ENCODE measurements at regions not wholly inside any gene's neighbourhood (a gene's known extent, or its start where the extent isn't known, plus 50 kb on each side); places are given as distances from the start of the nearest gene placed in this dataset.

DNA sequence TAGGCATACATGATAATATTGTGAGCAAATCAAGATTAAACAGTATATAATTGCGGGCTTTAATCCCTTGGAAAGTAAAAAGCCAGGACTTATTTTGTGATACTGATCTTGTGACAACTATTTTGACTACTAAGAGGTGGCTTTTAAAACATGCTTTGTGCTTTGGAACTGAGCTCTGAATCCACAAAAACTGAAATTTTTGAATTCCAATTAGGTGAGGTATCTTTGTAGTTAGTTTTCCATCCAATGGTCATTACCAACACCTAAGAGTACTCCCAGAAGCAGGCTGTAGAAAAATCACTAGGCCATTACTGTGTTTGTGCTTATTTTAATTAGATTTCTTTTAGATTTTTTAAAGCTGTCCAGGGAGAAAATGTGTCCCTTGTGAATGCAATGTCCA lies 559.5 kb upstream of the WWC1 start:
- Histone ChIP-seq H4K20me1 (ENCODE audit: insufficient read depth) (no peaks in the 10 kb centered on the region), H3K36me3 (ENCODE audit: insufficient read depth, low read length) (no peaks in the 10 kb centered on the region), H3K79me2 (replicated peaks; ENCODE audit: insufficient read depth, low read length) (no peaks in the 10 kb centered on the region), H3F3A (ENCODE audit: insufficient read depth, low read length, poor library complexity, severe bottlenecking) (no peaks in the 10 kb centered on the region), H2AFZ (ENCODE audit: low read depth, low read length) (no peak overlapping the region), H3K27ac (ENCODE audit: low read length) (no peak overlapping the region), H3K27me3 (ENCODE audit: insufficient read depth, low read depth, low read length) (no peaks in the 10 kb centered on the region), H3K9me2 (ENCODE audit: insufficient read depth, low read length) (no peaks in the 10 kb centered on the region), H3K4me3 (ENCODE audit: low read length) (no peak overlapping the region), H3K9me3 (ENCODE audit: low read length) (no peaks in the 10 kb centered on the region), H3K4me2 (ENCODE audit: low read length) (no peak overlapping the region), H3K9ac (ENCODE audit: low read length) (no peak overlapping the region)
- TF ChIP-seq, protein P1, sequence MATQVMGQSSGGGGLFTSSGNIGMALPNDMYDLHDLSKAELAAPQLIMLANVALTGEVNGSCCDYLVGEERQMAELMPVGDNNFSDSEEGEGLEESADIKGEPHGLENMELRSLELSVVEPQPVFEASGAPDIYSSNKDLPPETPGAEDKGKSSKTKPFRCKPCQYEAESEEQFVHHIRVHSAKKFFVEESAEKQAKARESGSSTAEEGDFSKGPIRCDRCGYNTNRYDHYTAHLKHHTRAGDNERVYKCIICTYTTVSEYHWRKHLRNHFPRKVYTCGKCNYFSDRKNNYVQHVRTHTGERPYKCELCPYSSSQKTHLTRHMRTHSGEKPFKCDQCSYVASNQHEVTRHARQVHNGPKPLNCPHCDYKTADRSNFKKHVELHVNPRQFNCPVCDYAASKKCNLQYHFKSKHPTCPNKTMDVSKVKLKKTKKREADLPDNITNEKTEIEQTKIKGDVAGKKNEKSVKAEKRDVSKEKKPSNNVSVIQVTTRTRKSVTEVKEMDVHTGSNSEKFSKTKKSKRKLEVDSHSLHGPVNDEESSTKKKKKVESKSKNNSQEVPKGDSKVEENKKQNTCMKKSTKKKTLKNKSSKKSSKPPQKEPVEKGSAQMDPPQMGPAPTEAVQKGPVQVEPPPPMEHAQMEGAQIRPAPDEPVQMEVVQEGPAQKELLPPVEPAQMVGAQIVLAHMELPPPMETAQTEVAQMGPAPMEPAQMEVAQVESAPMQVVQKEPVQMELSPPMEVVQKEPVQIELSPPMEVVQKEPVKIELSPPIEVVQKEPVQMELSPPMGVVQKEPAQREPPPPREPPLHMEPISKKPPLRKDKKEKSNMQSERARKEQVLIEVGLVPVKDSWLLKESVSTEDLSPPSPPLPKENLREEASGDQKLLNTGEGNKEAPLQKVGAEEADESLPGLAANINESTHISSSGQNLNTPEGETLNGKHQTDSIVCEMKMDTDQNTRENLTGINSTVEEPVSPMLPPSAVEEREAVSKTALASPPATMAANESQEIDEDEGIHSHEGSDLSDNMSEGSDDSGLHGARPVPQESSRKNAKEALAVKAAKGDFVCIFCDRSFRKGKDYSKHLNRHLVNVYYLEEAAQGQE (IDR thresholded peaks at IDR 0.05; ENCODE audit: borderline replicate concordance): no peak
- TF ChIP-seq, protein P2, sequence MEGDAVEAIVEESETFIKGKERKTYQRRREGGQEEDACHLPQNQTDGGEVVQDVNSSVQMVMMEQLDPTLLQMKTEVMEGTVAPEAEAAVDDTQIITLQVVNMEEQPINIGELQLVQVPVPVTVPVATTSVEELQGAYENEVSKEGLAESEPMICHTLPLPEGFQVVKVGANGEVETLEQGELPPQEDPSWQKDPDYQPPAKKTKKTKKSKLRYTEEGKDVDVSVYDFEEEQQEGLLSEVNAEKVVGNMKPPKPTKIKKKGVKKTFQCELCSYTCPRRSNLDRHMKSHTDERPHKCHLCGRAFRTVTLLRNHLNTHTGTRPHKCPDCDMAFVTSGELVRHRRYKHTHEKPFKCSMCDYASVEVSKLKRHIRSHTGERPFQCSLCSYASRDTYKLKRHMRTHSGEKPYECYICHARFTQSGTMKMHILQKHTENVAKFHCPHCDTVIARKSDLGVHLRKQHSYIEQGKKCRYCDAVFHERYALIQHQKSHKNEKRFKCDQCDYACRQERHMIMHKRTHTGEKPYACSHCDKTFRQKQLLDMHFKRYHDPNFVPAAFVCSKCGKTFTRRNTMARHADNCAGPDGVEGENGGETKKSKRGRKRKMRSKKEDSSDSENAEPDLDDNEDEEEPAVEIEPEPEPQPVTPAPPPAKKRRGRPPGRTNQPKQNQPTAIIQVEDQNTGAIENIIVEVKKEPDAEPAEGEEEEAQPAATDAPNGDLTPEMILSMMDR (IDR thresholded peaks at IDR 0.05; ENCODE audit: poor library complexity, severe bottlenecking): no peak
- TF ChIP-seq SMC3 (conservative IDR thresholded peaks at IDR 0.05; ENCODE audit: poor library complexity) (no peak), POLR2AphosphoS5 (IDR thresholded peaks at IDR 0.05) (no peak), EP300 (conservative IDR thresholded peaks at IDR 0.05; ENCODE audit: poor library complexity, severe bottlenecking) (no peak), MXI1 (conservative IDR thresholded peaks at IDR 0.05; ENCODE audit: poor library complexity, severe bottlenecking) (no peak), RAD21 (conservative IDR thresholded peaks at IDR 0.05) (no peak), TAF1 (IDR thresholded peaks at IDR 0.05; ENCODE audit: low read depth) (no peak), EZH2 (IDR thresholded peaks at IDR 0.05; ENCODE audit: borderline replicate concordance, insufficient read depth, low read length, poor library complexity, severe bottlenecking) (no peak)

DNA sequence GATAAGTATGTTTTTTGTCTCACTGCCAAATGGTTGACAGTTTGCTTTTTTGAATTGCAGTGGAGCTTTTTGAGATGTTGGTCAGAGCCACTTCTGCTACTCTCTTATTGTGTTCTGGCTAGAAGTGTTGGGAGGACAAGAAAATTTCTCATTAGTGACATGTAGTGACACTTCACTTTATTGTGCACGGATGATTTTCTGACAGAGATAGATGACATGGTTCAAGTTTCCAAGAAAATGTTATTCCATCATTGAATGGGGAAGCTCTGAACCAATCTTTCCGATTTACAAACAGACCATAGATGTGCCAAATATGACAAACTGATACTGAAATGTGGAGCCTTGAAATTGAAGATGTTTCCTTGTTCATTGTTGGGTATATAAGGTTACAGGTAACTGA lies 558.9 kb upstream of the WWC1 start:
- H3K4me2 ChIP-seq (ENCODE audit: low read length): no peak overlapping the region
- H3K27me3 ChIP-seq (ENCODE audit: insufficient read depth, low read depth, low read length): no peaks in the 10 kb centered on the region
- H3K27ac ChIP-seq (ENCODE audit: low read length): no peak overlapping the region
- H2AFZ ChIP-seq (ENCODE audit: low read depth, low read length): no peak overlapping the region
- TF ChIP-seq TAF1 (IDR thresholded peaks at IDR 0.05; ENCODE audit: low read depth) (no peak), SMC3 (conservative IDR thresholded peaks at IDR 0.05; ENCODE audit: poor library complexity) (no peak), EZH2 (IDR thresholded peaks at IDR 0.05; ENCODE audit: borderline replicate concordance, insufficient read depth, low read length, poor library complexity, severe bottlenecking) (no peak), POLR2AphosphoS5 (IDR thresholded peaks at IDR 0.05) (peak; percentile 80), RAD21 (conservative IDR thresholded peaks at IDR 0.05) (no peak), EP300 (conservative IDR thresholded peaks at IDR 0.05; ENCODE audit: poor library complexity, severe bottlenecking) (peak; percentile 94), MXI1 (conservative IDR thresholded peaks at IDR 0.05; ENCODE audit: poor library complexity, severe bottlenecking) (no peak)
- TF ChIP-seq, protein P1 (IDR thresholded peaks at IDR 0.05; ENCODE audit: borderline replicate concordance): peak; percentile 61
- TF ChIP-seq, protein P2 (IDR thresholded peaks at IDR 0.05; ENCODE audit: poor library complexity, severe bottlenecking): no peak
- H4K20me1 ChIP-seq (ENCODE audit: insufficient read depth): no peaks in the 10 kb centered on the region
- no peak overlapping the region for H3K9ac ChIP-seq (ENCODE audit: low read length)
- H3K9me2 ChIP-seq (ENCODE audit: insufficient read depth, low read length): no peaks in the 10 kb centered on the region
- no peak overlapping the region for H3K4me3 ChIP-seq (ENCODE audit: low read length)
- H3F3A ChIP-seq (ENCODE audit: insufficient read depth, low read length, poor library complexity, severe bottlenecking): no peaks in the 10 kb centered on the region
- no peaks in the 10 kb centered on the region for H3K9me3 ChIP-seq (ENCODE audit: low read length)
- no peaks in the 10 kb centered on the region for H3K79me2 ChIP-seq (replicated peaks; ENCODE audit: insufficient read depth, low read length)
- no peaks in the 10 kb centered on the region for H3K36me3 ChIP-seq (ENCODE audit: insufficient read depth, low read length)
